ENCODE measurements at regions not wholly inside any gene's neighbourhood (a gene's known extent, or its start where the extent isn't known, plus 50 kb on each side); places are given as distances from the start of the nearest gene placed in this dataset.

DNA sequence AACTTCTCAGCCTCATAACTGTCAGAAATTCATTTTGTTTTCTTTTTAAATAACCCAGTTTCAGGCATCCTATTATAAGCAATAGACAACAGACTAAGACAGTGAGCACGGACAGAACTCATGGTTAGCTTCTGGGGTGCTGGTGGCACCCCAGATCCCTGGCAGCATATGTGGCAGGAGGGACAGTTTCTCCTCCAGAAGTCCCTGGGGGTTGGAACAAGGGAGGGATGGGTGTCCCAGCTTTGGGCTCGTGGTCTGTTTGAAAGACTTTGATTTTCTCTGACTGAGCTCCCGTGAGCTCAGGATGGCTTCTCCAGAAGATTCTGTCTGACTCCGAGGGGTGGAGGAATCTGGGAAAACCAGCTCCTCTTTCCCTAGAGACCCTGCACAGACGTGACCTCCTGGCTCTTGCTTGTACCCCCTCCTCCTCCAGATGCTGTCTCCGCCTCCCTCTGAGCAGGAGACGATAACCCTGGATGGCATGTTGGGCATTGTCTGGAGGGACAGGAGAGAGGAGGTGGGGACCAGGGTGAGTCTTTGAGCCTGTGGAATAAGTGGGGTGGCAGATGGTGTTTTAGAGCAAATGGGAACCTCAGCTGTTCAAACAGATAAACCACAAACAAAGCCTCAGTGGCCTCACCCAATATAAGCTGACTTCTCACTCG lies 421.1 kb downstream of the GLRX3 start:
- no peaks in the 10 kb centered on the region for H3K4me1 ChIP-seq
- H3K4me2 ChIP-seq: no peak overlapping the region
- no peak for TF ChIP-seq KDM5A (IDR thresholded peaks at IDR 0.05)
- no peak for TF ChIP-seq RNF2 (IDR thresholded peaks at IDR 0.05; ENCODE audit: borderline replicate concordance, low read depth)
- TF ChIP-seq ZSCAN20 (CRISPR knock-in tag; IDR thresholded peaks at IDR 0.05): no peak
- TF ChIP-seq, protein P1, sequence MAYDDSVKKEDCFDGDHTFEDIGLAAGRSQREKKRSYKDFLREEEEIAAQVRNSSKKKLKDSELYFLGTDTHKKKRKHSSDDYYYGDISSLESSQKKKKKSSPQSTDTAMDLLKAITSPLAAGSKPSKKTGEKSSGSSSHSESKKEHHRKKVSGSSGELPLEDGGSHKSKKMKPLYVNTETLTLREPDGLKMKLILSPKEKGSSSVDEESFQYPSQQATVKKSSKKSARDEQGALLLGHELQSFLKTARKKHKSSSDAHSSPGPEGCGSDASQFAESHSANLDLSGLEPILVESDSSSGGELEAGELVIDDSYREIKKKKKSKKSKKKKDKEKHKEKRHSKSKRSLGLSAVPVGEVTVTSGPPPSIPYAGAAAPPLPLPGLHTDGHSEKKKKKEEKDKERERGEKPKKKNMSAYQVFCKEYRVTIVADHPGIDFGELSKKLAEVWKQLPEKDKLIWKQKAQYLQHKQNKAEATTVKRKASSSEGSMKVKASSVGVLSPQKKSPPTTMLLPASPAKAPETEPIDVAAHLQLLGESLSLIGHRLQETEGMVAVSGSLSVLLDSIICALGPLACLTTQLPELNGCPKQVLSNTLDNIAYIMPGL (CRISPR knock-in tag; IDR thresholded peaks at IDR 0.05; ENCODE audit: borderline replicate concordance): no peak
- TF ChIP-seq, protein P2, sequence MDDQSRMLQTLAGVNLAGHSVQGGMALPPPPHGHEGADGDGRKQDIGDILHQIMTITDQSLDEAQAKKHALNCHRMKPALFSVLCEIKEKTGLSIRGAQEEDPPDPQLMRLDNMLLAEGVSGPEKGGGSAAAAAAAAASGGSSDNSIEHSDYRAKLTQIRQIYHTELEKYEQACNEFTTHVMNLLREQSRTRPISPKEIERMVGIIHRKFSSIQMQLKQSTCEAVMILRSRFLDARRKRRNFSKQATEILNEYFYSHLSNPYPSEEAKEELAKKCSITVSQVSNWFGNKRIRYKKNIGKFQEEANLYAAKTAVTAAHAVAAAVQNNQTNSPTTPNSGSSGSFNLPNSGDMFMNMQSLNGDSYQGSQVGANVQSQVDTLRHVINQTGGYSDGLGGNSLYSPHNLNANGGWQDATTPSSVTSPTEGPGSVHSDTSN (IDR thresholded peaks at IDR 0.05): no peak
- no peak for TF ChIP-seq TP53 (CRISPR knock-in tag; IDR thresholded peaks at IDR 0.05)
- ChIA-PET POLR2A (no interaction called here), CTCF (no interaction called here)
- H3K27ac ChIP-seq: no peak overlapping the region
- FAIRE-seq (no peak), DNase-seq (ENCODE audit: low read depth in 1 of 2, low spot score in 1 of 2) (no peak), ATAC-seq (no peak)
- no peaks in the 10 kb centered on the region; the same call in 2 of the 3 replicates for H3K9me3 ChIP-seq
- WGBS (ENCODE audit: missing lambda C conversion rate): 14% methylated on average over 8 of the region's 8 CpGs
- H3K4me3 ChIP-seq: no peak overlapping the region

DNA sequence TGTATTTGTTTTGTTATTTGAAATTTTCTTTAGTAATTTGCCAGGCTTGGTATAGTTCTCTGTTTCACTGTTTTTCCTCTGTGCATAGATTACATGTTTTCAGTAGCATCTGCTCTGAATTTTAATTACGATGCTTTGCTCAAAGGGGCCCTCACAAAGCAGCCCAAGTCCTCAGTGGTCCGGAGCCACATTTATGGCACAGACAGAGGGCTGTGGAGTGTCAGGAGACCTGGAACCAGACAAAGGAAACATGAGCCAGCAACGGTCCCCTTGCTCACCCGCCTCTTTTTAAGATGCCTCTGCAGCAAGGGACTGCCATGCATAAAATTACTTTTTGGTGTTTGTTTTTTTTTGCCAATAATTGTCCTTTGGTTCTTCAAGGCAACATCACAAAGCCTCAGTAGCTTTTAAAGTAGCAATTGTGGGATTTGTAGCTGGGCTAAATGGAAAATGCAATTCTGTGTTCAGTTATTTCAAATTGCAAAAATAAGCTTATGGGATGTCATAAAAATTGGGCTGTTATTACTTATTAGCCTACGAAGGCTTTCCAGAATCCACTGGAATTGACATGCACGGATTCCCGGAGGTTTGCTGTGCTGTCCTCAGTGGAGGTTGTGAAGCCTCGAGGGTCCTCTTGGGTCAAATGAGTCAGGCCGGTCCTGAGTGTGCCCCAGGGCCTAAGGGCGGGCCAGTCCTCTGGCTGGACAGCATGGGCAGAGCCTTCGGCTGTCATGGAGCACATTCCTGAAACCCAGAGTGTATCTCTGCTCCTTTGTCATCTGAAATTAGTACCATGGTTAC lies 422.8 kb downstream of the GLRX3 start:
- Histone ChIP-seq H3K27ac (no peak overlapping the region), H3K4me2 (no peak overlapping the region), H3K4me3 (no peak overlapping the region), H3K4me1 (no peaks in the 10 kb centered on the region), H3K9me3 (no peaks in the 10 kb centered on the region; the same call in 2 of the 3 replicates)
- no peak for ATAC-seq
- no peak for DNase-seq (ENCODE audit: low read depth in 1 of 2, low spot score in 1 of 2)
- no peak for FAIRE-seq
- CTCF ChIA-PET: no interaction called here
- WGBS (ENCODE audit: missing lambda C conversion rate): 5% methylated on average over 11 of the region's 11 CpGs
- POLR2A ChIA-PET: no interaction called here
- TF ChIP-seq MAZ (IDR thresholded peaks at IDR 0.05; ENCODE audit: borderline replicate concordance, low read depth, low read length) (no peak), EP300 (IDR thresholded peaks at IDR 0.05) (no peak), KDM5A (IDR thresholded peaks at IDR 0.05) (no peak), ZSCAN20 (CRISPR knock-in tag; IDR thresholded peaks at IDR 0.05) (no peak), JUN (IDR thresholded peaks at IDR 0.05) (no peak), MYC (IDR thresholded peaks at IDR 0.05; ENCODE audit: borderline replicate concordance, low read length) (no peak), CHD2 (IDR thresholded peaks at IDR 0.05; ENCODE audit: low read length, partially characterized antibody) (no peak), ZC3H11A (IDR thresholded peaks at IDR 0.05) (no peak)
- TF ChIP-seq, protein P3, sequence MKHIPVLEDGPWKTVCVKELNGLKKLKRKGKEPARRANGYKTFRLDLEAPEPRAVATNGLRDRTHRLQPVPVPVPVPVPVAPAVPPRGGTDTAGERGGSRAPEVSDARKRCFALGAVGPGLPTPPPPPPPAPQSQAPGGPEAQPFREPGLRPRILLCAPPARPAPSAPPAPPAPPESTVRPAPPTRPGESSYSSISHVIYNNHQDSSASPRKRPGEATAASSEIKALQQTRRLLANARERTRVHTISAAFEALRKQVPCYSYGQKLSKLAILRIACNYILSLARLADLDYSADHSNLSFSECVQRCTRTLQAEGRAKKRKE (CRISPR knock-in tag; IDR thresholded peaks at IDR 0.05; ENCODE audit: low read depth): no peak
- TF ChIP-seq, protein P4, sequence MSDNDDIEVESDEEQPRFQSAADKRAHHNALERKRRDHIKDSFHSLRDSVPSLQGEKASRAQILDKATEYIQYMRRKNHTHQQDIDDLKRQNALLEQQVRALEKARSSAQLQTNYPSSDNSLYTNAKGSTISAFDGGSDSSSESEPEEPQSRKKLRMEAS (IDR thresholded peaks at IDR 0.05): no peak
- TF ChIP-seq, protein P5, sequence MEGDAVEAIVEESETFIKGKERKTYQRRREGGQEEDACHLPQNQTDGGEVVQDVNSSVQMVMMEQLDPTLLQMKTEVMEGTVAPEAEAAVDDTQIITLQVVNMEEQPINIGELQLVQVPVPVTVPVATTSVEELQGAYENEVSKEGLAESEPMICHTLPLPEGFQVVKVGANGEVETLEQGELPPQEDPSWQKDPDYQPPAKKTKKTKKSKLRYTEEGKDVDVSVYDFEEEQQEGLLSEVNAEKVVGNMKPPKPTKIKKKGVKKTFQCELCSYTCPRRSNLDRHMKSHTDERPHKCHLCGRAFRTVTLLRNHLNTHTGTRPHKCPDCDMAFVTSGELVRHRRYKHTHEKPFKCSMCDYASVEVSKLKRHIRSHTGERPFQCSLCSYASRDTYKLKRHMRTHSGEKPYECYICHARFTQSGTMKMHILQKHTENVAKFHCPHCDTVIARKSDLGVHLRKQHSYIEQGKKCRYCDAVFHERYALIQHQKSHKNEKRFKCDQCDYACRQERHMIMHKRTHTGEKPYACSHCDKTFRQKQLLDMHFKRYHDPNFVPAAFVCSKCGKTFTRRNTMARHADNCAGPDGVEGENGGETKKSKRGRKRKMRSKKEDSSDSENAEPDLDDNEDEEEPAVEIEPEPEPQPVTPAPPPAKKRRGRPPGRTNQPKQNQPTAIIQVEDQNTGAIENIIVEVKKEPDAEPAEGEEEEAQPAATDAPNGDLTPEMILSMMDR (IDR thresholded peaks at IDR 0.05): no peak

DNA sequence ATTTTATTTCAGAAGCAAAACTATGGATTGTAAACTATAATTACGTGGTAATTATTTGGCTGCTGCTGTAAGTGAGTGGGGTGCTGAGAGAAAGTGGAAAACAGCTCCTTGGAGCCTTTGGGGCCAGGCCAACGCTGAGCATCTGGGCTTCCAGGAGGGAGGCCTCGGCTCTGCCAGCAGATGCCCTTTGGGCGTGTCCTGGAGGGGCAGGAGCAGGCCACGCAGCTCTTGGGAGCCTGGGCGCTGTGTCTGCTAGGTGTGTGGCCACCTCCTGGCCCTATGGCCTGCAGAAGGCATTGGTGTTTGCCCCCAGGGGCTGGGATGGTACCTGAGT lies 423.3 kb downstream of the GLRX3 start:
- Histone ChIP-seq H3K4me2 (no peak overlapping the region), H3K27ac (no peak overlapping the region), H3K9me3 (no peaks in the 10 kb centered on the region; the same call in 2 of the 3 replicates), H3K4me3 (no peak overlapping the region), H3K4me1 (no peaks in the 10 kb centered on the region)
- TF ChIP-seq BHLHE40 (IDR thresholded peaks at IDR 0.05; ENCODE audit: low read depth, low read length) (no peak), CBX2 (IDR thresholded peaks at IDR 0.05; ENCODE audit: borderline replicate concordance, low read depth) (no peak), KDM5A (IDR thresholded peaks at IDR 0.05) (no peak)
- FAIRE-seq (no peak), ATAC-seq (no peak), DNase-seq (ENCODE audit: low read depth in 1 of 2, low spot score in 1 of 2) (no peak)
- 0% methylated on average over 6 of the region's 6 CpGs for WGBS (ENCODE audit: missing lambda C conversion rate)
- ChIA-PET POLR2A (no interaction called here), CTCF (no interaction called here)

All from A549 (cell line).